ENCODE measurements at regions not wholly inside any gene's neighbourhood (a gene's known extent, or its start where the extent isn't known, plus 50 kb on each side); places are given as distances from the start of the nearest gene placed in this dataset.
A peak's percentile ranks its signal among the peaks of the same experiment; 100 is the strongest.

GRCh38 chr11:119520400-119520799, 97.4 kb upstream of the THY1 start:
- no peak for DNase-seq

GRCh38 chr11:119519796-119520195, 96.8 kb upstream of the THY1 start:
- no peak for DNase-seq

- peak; percentile 33 for DNase-seq
These were observed 96.1 kb upstream of the THY1 start for GRCh38 chr11:119518746-119519730.

- no peak for DNase-seq
These were observed 92.9 kb upstream of the THY1 start for GRCh38 chr11:119515771-119516400.

- DNase-seq, result no peak
These were observed 90.8 kb upstream of the THY1 start for GRCh38 chr11:119513806-119514170.

GRCh38 chr11:119513131-119513805, 90.3 kb upstream of the THY1 start:
- DNase-seq, result no peak

- no peak for DNase-seq
These were observed 89.4 kb upstream of the THY1 start for GRCh38 chr11:119512369-119512768.

- no peak for DNase-seq
These were observed 88.8 kb upstream of the THY1 start for GRCh38 chr11:119511614-119512306.

GRCh38 chr11:119509969-119510401, 87.0 kb upstream of the THY1 start:
- peak; percentile 99 for DNase-seq

- peak; percentile 51 for DNase-seq
These were observed 86.4 kb upstream of the THY1 start for GRCh38 chr11:119509282-119509841.

GRCh38 chr11:119506436-119506835, 83.5 kb upstream of the THY1 start:
- DNase-seq, result no peak

GRCh38 chr11:119505861-119506260, 82.9 kb upstream of the THY1 start:
- DNase-seq, result peak; percentile 47

- DNase-seq, result no peak
These were observed 82.1 kb upstream of the THY1 start for GRCh38 chr11:119505071-119505470.

- peak; percentile 80 for DNase-seq
These were observed 81.4 kb upstream of the THY1 start for GRCh38 chr11:119504371-119504770.

GRCh38 chr11:119501777-119502405, 78.9 kb upstream of the THY1 start:
- no peak for DNase-seq

GRCh38 chr11:119497717-119498116, 74.7 kb upstream of the THY1 start:
- no peak for DNase-seq

GRCh38 chr11:119496997-119497396, 74.0 kb upstream of the THY1 start:
- DNase-seq, result no peak

- no peak for DNase-seq
These were observed 73.5 kb upstream of the THY1 start for GRCh38 chr11:119496469-119496868.

GRCh38 chr11:119493712-119494111, 70.7 kb upstream of the THY1 start:
- DNase-seq, result no peak

- DNase-seq, result no peak
These were observed 69.0 kb upstream of the THY1 start for GRCh38 chr11:119491753-119492510.

GRCh38 chr11:119490253-119491006, 67.5 kb upstream of the THY1 start:
- DNase-seq, result no peak

Data from MV-4-11 (cell line).